Suppressor macrophage treated with lipopolysaccharide for 4 hours (primary cell): ENCODE measurements at regions not wholly inside any gene's neighbourhood (a gene's known extent, or its start where the extent isn't known, plus 50 kb on each side); places are given as distances from the start of the nearest gene placed in this dataset.
A peak's percentile ranks its signal among the peaks of the same experiment; 100 is the strongest.
"Not testable (repeated sequence)": the region's sequence is repeated elsewhere in the genome, so short reads cannot be mapped to it uniquely, and the experiment has no call there.

Experiments
- DNase-seq: peaks from one replicate; pipeline ENCODE4 v3.0.0-alpha.2; 2020

- DNase-seq: peak; percentile 15
Observed at GRCh38 chr18:22828171-22828570, 105.0 kb upstream of the RBBP8 start.

GRCh38 chr18:22828583-22828982 lies 104.5 kb upstream of the RBBP8 start:
- not testable (repeated sequence) for DNase-seq

GRCh38 chr18:22829781-22830180 lies 103.3 kb upstream of the RBBP8 start:
- DNase-seq: no peak

GRCh38 chr18:22830511-22830910 lies 102.6 kb upstream of the RBBP8 start:
- DNase-seq: no peak

- peak; percentile 66 for DNase-seq
Observed at GRCh38 chr18:22831441-22831904, 101.7 kb upstream of the RBBP8 start.

GRCh38 chr18:22836932-22837331 lies 96.2 kb upstream of the RBBP8 start:
- DNase-seq: no peak

- no peak for DNase-seq
Observed at GRCh38 chr18:22838221-22838620, 94.9 kb upstream of the RBBP8 start.

- peak; percentile 17 for DNase-seq
Observed at GRCh38 chr18:22838639-22839277, 94.4 kb upstream of the RBBP8 start.

- peak; percentile 16 for DNase-seq
Observed at GRCh38 chr18:22839340-22839821, 93.7 kb upstream of the RBBP8 start.

- DNase-seq: no peak
Observed at GRCh38 chr18:22840606-22841144, 92.5 kb upstream of the RBBP8 start.

GRCh38 chr18:22841840-22842239 lies 91.3 kb upstream of the RBBP8 start:
- no peak for DNase-seq

- no peak for DNase-seq
Observed at GRCh38 chr18:22844190-22844589, 88.9 kb upstream of the RBBP8 start.

- no peak for DNase-seq
Observed at GRCh38 chr18:22844628-22845027, 88.5 kb upstream of the RBBP8 start.

- peak; percentile 15 for DNase-seq
Observed at GRCh38 chr18:22846088-22846683, 86.9 kb upstream of the RBBP8 start.

GRCh38 chr18:22846697-22847096 lies 86.4 kb upstream of the RBBP8 start:
- DNase-seq: no peak

GRCh38 chr18:22847392-22847791 lies 85.7 kb upstream of the RBBP8 start:
- DNase-seq: peak; percentile 18

GRCh38 chr18:22847867-22848451 lies 85.2 kb upstream of the RBBP8 start:
- DNase-seq: no peak

GRCh38 chr18:22848615-22849014 lies 84.5 kb upstream of the RBBP8 start:
- peak; percentile 13 for DNase-seq

GRCh38 chr18:22856870-22857269 lies 76.3 kb upstream of the RBBP8 start:
- no peak for DNase-seq

- no peak for DNase-seq
Observed at GRCh38 chr18:22858121-22858520, 75.0 kb upstream of the RBBP8 start.

- DNase-seq: no peak
Observed at GRCh38 chr18:22860807-22861206, 72.3 kb upstream of the RBBP8 start.

- DNase-seq: no peak
Observed at GRCh38 chr18:22865354-22866116, 67.6 kb upstream of the RBBP8 start.

- no peak for DNase-seq
Observed at GRCh38 chr18:22868831-22869230, 64.3 kb upstream of the RBBP8 start.
